ENCODE measurements at regions not wholly inside any gene's neighbourhood (a gene's known extent, or its start where the extent isn't known, plus 50 kb on each side); places are given as distances from the start of the nearest gene placed in this dataset.

DNA sequence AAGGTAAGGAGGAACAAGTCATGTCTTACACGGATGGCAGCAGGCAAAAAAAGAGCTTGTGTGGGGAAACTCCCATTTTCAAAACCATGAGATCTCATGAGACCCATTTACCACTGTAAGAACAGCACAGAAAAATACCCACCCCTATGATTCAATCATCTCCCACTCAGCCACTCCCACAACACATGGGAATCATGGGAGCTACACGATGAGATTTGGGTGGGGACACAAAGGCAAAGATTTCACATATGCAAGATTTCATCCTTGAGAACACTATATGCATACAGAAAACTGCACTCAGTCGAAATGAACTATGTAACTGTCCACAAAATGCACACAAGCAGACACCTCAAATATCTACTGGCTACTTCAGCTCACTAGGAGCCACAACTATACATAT is 480.6 kb upstream of the BTBD3 start:
- TF ChIP-seq, protein P1, sequence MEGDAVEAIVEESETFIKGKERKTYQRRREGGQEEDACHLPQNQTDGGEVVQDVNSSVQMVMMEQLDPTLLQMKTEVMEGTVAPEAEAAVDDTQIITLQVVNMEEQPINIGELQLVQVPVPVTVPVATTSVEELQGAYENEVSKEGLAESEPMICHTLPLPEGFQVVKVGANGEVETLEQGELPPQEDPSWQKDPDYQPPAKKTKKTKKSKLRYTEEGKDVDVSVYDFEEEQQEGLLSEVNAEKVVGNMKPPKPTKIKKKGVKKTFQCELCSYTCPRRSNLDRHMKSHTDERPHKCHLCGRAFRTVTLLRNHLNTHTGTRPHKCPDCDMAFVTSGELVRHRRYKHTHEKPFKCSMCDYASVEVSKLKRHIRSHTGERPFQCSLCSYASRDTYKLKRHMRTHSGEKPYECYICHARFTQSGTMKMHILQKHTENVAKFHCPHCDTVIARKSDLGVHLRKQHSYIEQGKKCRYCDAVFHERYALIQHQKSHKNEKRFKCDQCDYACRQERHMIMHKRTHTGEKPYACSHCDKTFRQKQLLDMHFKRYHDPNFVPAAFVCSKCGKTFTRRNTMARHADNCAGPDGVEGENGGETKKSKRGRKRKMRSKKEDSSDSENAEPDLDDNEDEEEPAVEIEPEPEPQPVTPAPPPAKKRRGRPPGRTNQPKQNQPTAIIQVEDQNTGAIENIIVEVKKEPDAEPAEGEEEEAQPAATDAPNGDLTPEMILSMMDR (IDR thresholded peaks at IDR 0.05), result no peak
- TF ChIP-seq POLR2AphosphoS5 (IDR thresholded peaks at IDR 0.05; ENCODE audit: low read depth, low read length) (no peak), TCF7L2 (IDR thresholded peaks at IDR 0.05; ENCODE audit: low read depth, low read length) (no peak), SIN3A (IDR thresholded peaks at IDR 0.05; ENCODE audit: borderline replicate concordance, insufficient read depth, low read depth, low read length) (no peak), REST (IDR thresholded peaks at IDR 0.05; ENCODE audit: insufficient read depth in 1 of 2, low read depth in 2 of 2, low read length in 1 of 2) (no peak)

All from Panc1 (cell line).